CD4-positive, alpha-beta T cell treated with Interleukin-17A for 1 hour (primary cell): ENCODE measurements at regions not wholly inside any gene's neighbourhood (a gene's known extent, or its start where the extent isn't known, plus 50 kb on each side); places are given as distances from the start of the nearest gene placed in this dataset.

Experiments used
- DNase-seq: peaks from one replicate; pipeline ENCODE4 v3.0.0-alpha.2; 2020

GRCh38 chr3:181054538-181054937 is 65.0 kb upstream of the DNAJC19 start:
- no peak for DNase-seq

- no peak for DNase-seq
Observed at GRCh38 chr3:181052256-181052655, 62.7 kb upstream of the DNAJC19 start.

- DNase-seq, result no peak
Observed at GRCh38 chr3:181050738-181051137, 61.2 kb upstream of the DNAJC19 start.

- no peak for DNase-seq
Observed at GRCh38 chr3:181040030-181040429, 50.5 kb upstream of the DNAJC19 start.
